Hepatocyte (in vitro differentiated cells): ENCODE measurements at regions not wholly inside any gene's neighbourhood (a gene's known extent, or its start where the extent isn't known, plus 50 kb on each side); places are given as distances from the start of the nearest gene placed in this dataset.

Experiments used
- EZH2 ChIP-seq: fragments of 200-600 bp; sonication (generic); IDR thresholded peaks from 2 replicates; pipeline ENCODE4 v1.6.1; 2016; ENCODE audit warnings: antibody characterized with exemption, mild to moderate bottlenecking, borderline replicate concordance
- EZH2phosphoT487 ChIP-seq: fragments of 200-600 bp; sonication (generic); IDR thresholded peaks from one replicate; pipeline ENCODE4 v1.6.1; 2018; ENCODE audit warnings: antibody characterized with exemption, mild to moderate bottlenecking, low read depth, moderate library complexity; ENCODE audit not compliant: unreplicated experiment, severe bottlenecking
- TF ChIP-seq, protein P1 (sequence below): fragments of 200-600 bp; sonication (generic); IDR thresholded peaks from 2 replicates; pipeline ENCODE4 v1.5.1; 2016; ENCODE audit warnings: antibody characterized with exemption, mild to moderate bottlenecking; ENCODE audit not compliant: poor library complexity

DNA sequence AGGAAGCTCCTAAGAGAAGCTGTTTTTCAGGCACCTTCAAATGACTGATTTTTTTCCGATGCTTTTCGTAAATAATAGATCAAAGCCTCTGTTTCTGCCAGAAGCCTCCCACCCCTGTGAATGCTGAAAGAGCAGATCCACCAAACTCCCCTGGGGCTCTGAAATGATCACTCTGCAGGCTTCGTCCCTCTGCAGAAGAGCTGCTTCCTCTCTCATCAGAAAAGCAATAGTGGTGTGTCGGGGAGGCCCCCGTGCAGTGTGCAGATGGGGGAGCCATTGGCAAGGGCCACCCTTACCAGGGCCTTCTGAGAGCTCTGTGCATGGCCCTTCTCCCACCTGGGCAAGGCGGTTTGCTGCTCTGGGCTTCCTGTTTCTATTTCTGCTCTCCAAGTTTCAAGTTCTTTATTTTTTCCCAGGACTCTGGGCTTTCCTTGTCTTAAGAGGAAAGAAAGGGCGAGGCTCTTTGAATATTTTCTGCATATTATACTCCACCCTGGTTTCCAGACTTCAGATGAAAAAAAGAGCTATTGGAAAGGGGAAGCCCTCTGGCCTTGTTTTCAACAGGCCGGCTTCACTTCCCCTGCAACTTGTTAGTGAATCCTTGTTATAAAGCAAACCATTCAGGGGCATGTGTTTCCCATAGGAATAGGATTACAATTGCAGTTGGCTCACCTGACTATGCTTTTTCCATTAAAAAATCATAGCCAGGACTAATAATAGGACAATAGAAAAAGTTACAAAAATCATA is 155.2 kb downstream of the TTLL2 start:
- TF ChIP-seq EZH2 (no peak), EZH2phosphoT487 (no peak)
- TF ChIP-seq, protein P1, sequence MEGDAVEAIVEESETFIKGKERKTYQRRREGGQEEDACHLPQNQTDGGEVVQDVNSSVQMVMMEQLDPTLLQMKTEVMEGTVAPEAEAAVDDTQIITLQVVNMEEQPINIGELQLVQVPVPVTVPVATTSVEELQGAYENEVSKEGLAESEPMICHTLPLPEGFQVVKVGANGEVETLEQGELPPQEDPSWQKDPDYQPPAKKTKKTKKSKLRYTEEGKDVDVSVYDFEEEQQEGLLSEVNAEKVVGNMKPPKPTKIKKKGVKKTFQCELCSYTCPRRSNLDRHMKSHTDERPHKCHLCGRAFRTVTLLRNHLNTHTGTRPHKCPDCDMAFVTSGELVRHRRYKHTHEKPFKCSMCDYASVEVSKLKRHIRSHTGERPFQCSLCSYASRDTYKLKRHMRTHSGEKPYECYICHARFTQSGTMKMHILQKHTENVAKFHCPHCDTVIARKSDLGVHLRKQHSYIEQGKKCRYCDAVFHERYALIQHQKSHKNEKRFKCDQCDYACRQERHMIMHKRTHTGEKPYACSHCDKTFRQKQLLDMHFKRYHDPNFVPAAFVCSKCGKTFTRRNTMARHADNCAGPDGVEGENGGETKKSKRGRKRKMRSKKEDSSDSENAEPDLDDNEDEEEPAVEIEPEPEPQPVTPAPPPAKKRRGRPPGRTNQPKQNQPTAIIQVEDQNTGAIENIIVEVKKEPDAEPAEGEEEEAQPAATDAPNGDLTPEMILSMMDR: no peak
